ENCODE measurements at regions not wholly inside any gene's neighbourhood (a gene's known extent, or its start where the extent isn't known, plus 50 kb on each side); places are given as distances from the start of the nearest gene placed in this dataset.

- no peak for TF ChIP-seq SPI1 (IDR thresholded peaks at IDR 0.05; ENCODE audit: borderline replicate concordance, insufficient read depth, low read depth, low read length)
- no peak for TF ChIP-seq REST (IDR thresholded peaks at IDR 0.05; ENCODE audit: low read depth, low read length)
- no peak for TF ChIP-seq SMARCA5 (IDR thresholded peaks at IDR 0.05)
- no peak for TF ChIP-seq PAX5 (IDR thresholded peaks at IDR 0.05; ENCODE audit: borderline replicate concordance, low read depth, low read length)
- TF ChIP-seq, protein P1, sequence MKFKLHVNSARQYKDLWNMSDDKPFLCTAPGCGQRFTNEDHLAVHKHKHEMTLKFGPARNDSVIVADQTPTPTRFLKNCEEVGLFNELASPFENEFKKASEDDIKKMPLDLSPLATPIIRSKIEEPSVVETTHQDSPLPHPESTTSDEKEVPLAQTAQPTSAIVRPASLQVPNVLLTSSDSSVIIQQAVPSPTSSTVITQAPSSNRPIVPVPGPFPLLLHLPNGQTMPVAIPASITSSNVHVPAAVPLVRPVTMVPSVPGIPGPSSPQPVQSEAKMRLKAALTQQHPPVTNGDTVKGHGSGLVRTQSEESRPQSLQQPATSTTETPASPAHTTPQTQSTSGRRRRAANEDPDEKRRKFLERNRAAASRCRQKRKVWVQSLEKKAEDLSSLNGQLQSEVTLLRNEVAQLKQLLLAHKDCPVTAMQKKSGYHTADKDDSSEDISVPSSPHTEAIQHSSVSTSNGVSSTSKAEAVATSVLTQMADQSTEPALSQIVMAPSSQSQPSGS (IDR thresholded peaks at IDR 0.05; ENCODE audit: low read length): no peak
Observed at GRCh38 chr10:111600772-111601171, 523.9 kb downstream of the ADRA2A start (continued).

DNA sequence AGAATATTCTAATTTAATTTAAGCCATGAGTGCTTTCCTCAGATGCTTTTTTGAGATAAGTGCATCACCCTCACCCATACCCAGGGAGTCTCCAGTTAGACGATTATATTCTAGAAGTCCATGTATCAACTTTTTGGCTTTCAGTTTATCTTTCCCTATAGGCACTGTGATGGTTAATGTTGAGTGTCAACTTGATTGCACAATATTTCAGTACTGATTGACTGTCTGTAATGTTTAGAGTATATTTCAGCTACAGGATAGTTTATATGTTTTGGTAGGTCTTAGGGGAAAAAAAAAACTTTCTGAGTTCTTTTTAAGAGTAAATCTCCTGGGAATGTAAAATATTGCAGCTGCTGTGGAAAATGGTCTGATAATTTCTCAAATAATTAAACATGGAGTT lies 535.4 kb downstream of the ADRA2A start:
- no peak overlapping the region for H3K9ac ChIP-seq (ENCODE audit: control insufficient read depth, insufficient read depth, low read length)
- SMC1A ChIA-PET (ENCODE audit: uncharacterized antibody, unreplicated experiment): no interaction called here
- no peak overlapping the region for H3K4me2 ChIP-seq (ENCODE audit: control insufficient read depth, insufficient read depth)
- H3K4me1 ChIP-seq (ENCODE audit: control insufficient read depth, insufficient read depth, low read length): no peaks in the 10 kb centered on the region
- H3K27me3 ChIP-seq (replicated peaks in 1 of 2; ENCODE audit: control insufficient read depth in 2 of 2, insufficient read depth in 2 of 2, low read length in 1 of 2): no peaks in the 10 kb centered on the region
- FAIRE-seq (no peak), ATAC-seq (no peak), DNase-seq (ENCODE audit: low read depth, low spot score) (no peak)
- intact Hi-C loops (cut with micrococcal nuclease; ENCODE audit: unreplicated experiment): no loop called here
- no TSS peak for BruUV-seq (replicated peaks)
- H3K4me3 ChIP-seq: no peak overlapping the region
- no peak overlapping the region for H3K27ac ChIP-seq (ENCODE audit: control insufficient read depth, insufficient read depth)
- no peaks in the 10 kb centered on the region for H3K36me3 ChIP-seq (ENCODE audit: control insufficient read depth in 2 of 2, insufficient read depth in 2 of 2, low read length in 1 of 2)
- CTCF ChIA-PET: no interaction called here
- H3K79me2 ChIP-seq (ENCODE audit: control insufficient read depth, insufficient read depth, low read length): no peaks in the 10 kb centered on the region
- H3K9me3 ChIP-seq (replicated peaks; ENCODE audit: control insufficient read depth, insufficient read depth, low read length): no peaks in the 10 kb centered on the region
- no peaks in the 10 kb centered on the region for H4K20me1 ChIP-seq (ENCODE audit: control insufficient read depth, insufficient read depth)
- RAD21 ChIA-PET (ENCODE audit: unreplicated experiment): no interaction called here
- POLR2A ChIA-PET: interaction anchor here (0.7 kb wide), 1 partner anchor 486 kb away, joined by 3 read pairs; no protein-coding TSS in a partner anchor
- 0% methylated on average over 1 of the region's 1 CpG for WGBS (ENCODE audit: insufficient coverage, insufficient replicate concordance, low lambda C conversion rate, missing lambda C conversion rate)
- in situ Hi-C loops (cut with MboI): no loop called here
- H2AFZ ChIP-seq (ENCODE audit: control insufficient read depth, low read depth, low read length): no peak overlapping the region
- TF ChIP-seq ZNF592 (IDR thresholded peaks at IDR 0.05) (no peak), POLR2AphosphoS2 (IDR thresholded peaks at IDR 0.05; ENCODE audit: low read depth, low read length) (no peak), E2F4 (IDR thresholded peaks at IDR 0.05; ENCODE audit: low read depth, low read length) (no peak), TCF7 (IDR thresholded peaks at IDR 0.05; ENCODE audit: borderline replicate concordance) (no peak), ESRRA (IDR thresholded peaks at IDR 0.05; ENCODE audit: low read length) (no peak)
